Osteocyte (in vitro differentiated cells): ENCODE measurements at regions not wholly inside any gene's neighbourhood (a gene's known extent, or its start where the extent isn't known, plus 50 kb on each side); places are given as distances from the start of the nearest gene placed in this dataset.
"Not testable (repeated sequence)": the region's sequence is repeated elsewhere in the genome, so short reads cannot be mapped to it uniquely, and the experiment has no call there.

Source experiments
- DNase-seq: peaks from one replicate; pipeline ENCODE4 v3.0.0; 2021; ENCODE audit warnings: mixed read lengths; ENCODE audit not compliant: unreplicated experiment; ENCODE audit errors: extremely low spot score
- H3K27ac Mint-ChIP-seq: one replicate; pipeline ENCODE4 v1.8.0; 2021; ENCODE audit warnings: mild to moderate bottlenecking, mixed read lengths; ENCODE audit not compliant: unreplicated experiment
- H3K27me3 Mint-ChIP-seq: one replicate; pipeline ENCODE4 v1.8.0; 2021; ENCODE audit warnings: mixed read lengths; ENCODE audit not compliant: unreplicated experiment
- H3K36me3 Mint-ChIP-seq: one replicate; pipeline ENCODE4 v1.8.0; 2021; ENCODE audit warnings: mixed read lengths; ENCODE audit not compliant: unreplicated experiment
- H3K4me1 Mint-ChIP-seq: one replicate; pipeline ENCODE4 v1.8.0; 2021; ENCODE audit warnings: mixed read lengths; ENCODE audit not compliant: unreplicated experiment
- H3K4me3 Mint-ChIP-seq: one replicate; pipeline ENCODE4 v1.8.0; 2021; ENCODE audit warnings: mild to moderate bottlenecking, moderate library complexity, mixed read lengths; ENCODE audit not compliant: unreplicated experiment
- H3K9me3 Mint-ChIP-seq: one replicate; pipeline ENCODE4 v1.8.0; 2021; ENCODE audit warnings: mixed read lengths; ENCODE audit not compliant: unreplicated experiment
- CTCF ChIP-seq: fragments of 200-600 bp; sonication (generic); IDR thresholded peaks from 2 replicates; pipeline ENCODE4 v1.5.0; 2021; ENCODE audit warnings: antibody characterized with exemption, mild to moderate bottlenecking, moderate library complexity

GRCh38 chr3:95565502-95565901, 1248.9 kb upstream of the EPHA6 start:
- Mint-ChIP-seq H3K27ac (no peak overlapping the region), H3K4me3 (no peak overlapping the region), H3K9me3 (peaks cover 19% of the 10 kb centered on the region), H3K36me3 (no peaks in the 10 kb centered on the region), H3K27me3 (peaks cover 3% of the 10 kb centered on the region), H3K4me1 (no peaks in the 10 kb centered on the region)
- TF ChIP-seq CTCF: no peak
- no peak for DNase-seq

GRCh38 chr3:95567346-95567745, 1247.0 kb upstream of the EPHA6 start:
- DNase-seq: no peak
- H3K27me3 Mint-ChIP-seq: peaks cover 3% of the 10 kb centered on the region
- no peak overlapping the region for H3K27ac Mint-ChIP-seq
- TF ChIP-seq CTCF: no peak
- H3K4me3 Mint-ChIP-seq: no peak overlapping the region
- peaks cover 2% of the 10 kb centered on the region for H3K4me1 Mint-ChIP-seq
- peaks cover 19% of the 10 kb centered on the region for H3K9me3 Mint-ChIP-seq
- no peaks in the 10 kb centered on the region for H3K36me3 Mint-ChIP-seq

GRCh38 chr3:95586754-95587153, 1227.6 kb upstream of the EPHA6 start:
- Mint-ChIP-seq H3K4me1 (no peaks in the 10 kb centered on the region), H3K36me3 (no peaks in the 10 kb centered on the region), H3K4me3 (no peak overlapping the region), H3K27me3 (peaks cover 4% of the 10 kb centered on the region), H3K9me3 (peaks cover 8% of the 10 kb centered on the region), H3K27ac (no peak overlapping the region)
- TF ChIP-seq CTCF: no peak
- no peak for DNase-seq

- not testable (repeated sequence) for H3K4me1 Mint-ChIP-seq, H3K4me3 Mint-ChIP-seq, H3K27ac Mint-ChIP-seq, DNase-seq, H3K27me3 Mint-ChIP-seq, H3K36me3 Mint-ChIP-seq
- peaks cover 12% of the 10 kb centered on the region for H3K9me3 Mint-ChIP-seq
Measured at GRCh38 chr3:95587641-95588040, 1226.8 kb upstream of the EPHA6 start.

- no peaks in the 10 kb centered on the region for H3K36me3 Mint-ChIP-seq
- no peak overlapping the region for H3K27ac Mint-ChIP-seq
- peaks cover 2% of the 10 kb centered on the region for H3K27me3 Mint-ChIP-seq
- TF ChIP-seq CTCF: no peak
- peaks cover 19% of the 10 kb centered on the region for H3K9me3 Mint-ChIP-seq
- no peak overlapping the region for H3K4me3 Mint-ChIP-seq
- no peaks in the 10 kb centered on the region for H3K4me1 Mint-ChIP-seq
- no peak for DNase-seq
Measured at GRCh38 chr3:95588473-95588872, 1225.9 kb upstream of the EPHA6 start.
